Lung (tissue), 11 donors: ENCODE measurements at regions not wholly inside any gene's neighbourhood (a gene's known extent, or its start where the extent isn't known, plus 50 kb on each side); places are given as distances from the start of the nearest gene placed in this dataset.

Experiments
- ATAC-seq: fragments of 200-7000 bp; cut with Tn5 transposase; one replicate; pipeline ENCODE4 v1.9.1; 2020; ENCODE audit warnings: moderate number of reproducible peaks; ENCODE audit not compliant: insufficient read depth, low FRiP score
- DNase-seq, 3 donors: peaks; one replicate each; pipeline ENCODE4 v3.0.0-alpha.2; 2013 to 2017
- H3K27ac ChIP-seq, 2 donors: one replicate each; pipeline ENCODE4 v1.5.1; 2013; ENCODE audit warnings: mild to moderate bottlenecking in 2 of 2, moderate library complexity in 2 of 2, control low read depth in 1 of 2, inconsistent platforms in 1 of 2, low read depth in 1 of 2, low read length in 1 of 2
- H3K27me3 ChIP-seq, 3 donors: one replicate each; pipeline ENCODE4 v1.5.1; 2013; ENCODE audit warnings: low read length in 2 of 3; ENCODE audit not compliant: control insufficient read depth in 3 of 3, insufficient read depth in 3 of 3
- H3K36me3 ChIP-seq, 4 donors: one replicate each; pipeline ENCODE4 v1.5.1; 2013; ENCODE audit warnings: low read length in 4 of 4, mild to moderate bottlenecking in 1 of 4, moderate library complexity in 1 of 4; ENCODE audit not compliant: control insufficient read depth in 4 of 4, insufficient read depth in 4 of 4
- H3K4me1 ChIP-seq, 5 donors: one replicate each; pipeline ENCODE4 v1.5.1; 2013; ENCODE audit warnings: low read length in 5 of 5, mild to moderate bottlenecking in 2 of 5, moderate library complexity in 1 of 5; ENCODE audit not compliant: control insufficient read depth in 5 of 5, insufficient read depth in 5 of 5
- H3K4me3 ChIP-seq: one replicate; pipeline ENCODE4 v1.5.1; 2013; ENCODE audit warnings: mild to moderate bottlenecking, control low read depth, moderate library complexity
- H3K9ac ChIP-seq, 2 donors: one replicate each; pipeline ENCODE4 v1.5.1; 2013; ENCODE audit warnings: low read length in 2 of 2, control low read depth in 1 of 2; ENCODE audit not compliant: insufficient read depth in 1 of 2
- H3K9me3 ChIP-seq, 4 donors: one replicate each; pipeline ENCODE4 v1.5.1; 2013; ENCODE audit warnings: low read length in 3 of 4, mild to moderate bottlenecking in 1 of 4, moderate library complexity in 1 of 4; ENCODE audit not compliant: control insufficient read depth in 4 of 4, insufficient read depth in 3 of 4
- WGBS, 2 donors: extraction: QIAGEN DNeasy Blood & Tissue Kit; methylation state at CpG; one replicate each; pipeline ENCODE4 v1.1.7; 2013; 5-methylcytosine and 5-hydroxymethylcytosine counted together
- TF ChIP-seq, protein P1 (sequence below): IDR thresholded peaks from 2 replicates; pipeline ENCODE4 v1.5.1; 2012; ENCODE audit warnings: mild to moderate bottlenecking; ENCODE audit errors: control extremely low read depth, extremely low read depth
- donor health status: control.
- donor health status: control.
- donor health status: Bipolar disorder and iron deficiency.
- donor health status: healthy.
- donor health status: DM: yes; HTN: yes; CAD: no.

DNA sequence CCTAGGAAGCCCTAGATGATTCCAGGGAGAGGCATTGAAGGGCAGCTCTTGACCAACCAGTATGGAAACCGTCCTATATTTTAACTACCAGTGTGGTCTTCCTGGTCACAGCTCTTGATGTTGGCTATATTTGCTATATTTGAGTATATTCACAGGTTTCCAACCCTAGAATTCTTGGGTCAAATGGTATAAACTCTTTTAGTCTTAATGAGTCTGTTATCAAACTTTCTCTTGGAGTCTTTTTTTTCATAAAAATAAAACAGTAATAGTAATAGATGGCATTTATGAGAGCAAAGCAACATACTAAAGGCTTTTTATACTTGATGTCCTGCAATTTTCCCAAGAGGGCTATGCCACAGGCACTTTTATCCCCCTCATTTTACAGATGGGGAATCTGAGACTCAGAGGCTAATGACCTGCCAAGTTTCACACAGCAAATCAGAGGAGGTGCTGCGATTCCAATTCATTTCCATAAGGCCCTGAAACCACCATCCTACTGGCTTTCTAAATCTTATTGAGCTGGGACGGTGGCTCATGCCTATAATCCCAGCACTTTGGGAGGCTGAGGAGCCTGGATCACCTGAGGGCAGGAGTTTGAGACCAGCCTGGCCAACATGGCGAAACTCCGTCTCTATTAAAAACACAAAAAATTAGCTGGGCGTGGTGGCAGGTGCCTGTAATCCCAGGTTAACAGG is 217.2 kb upstream of the ZNF217 start:
- H3K36me3 ChIP-seq: no peaks in the 10 kb centered on the region
- H3K4me1 ChIP-seq: peaks cover 0 to 9% (median 0%) of the 10 kb centered on the region in 5 donors
- ATAC-seq (no peak), DNase-seq (no peak)
- no peak overlapping the region for H3K9ac ChIP-seq
- H3K27me3 ChIP-seq: no peaks in the 10 kb centered on the region
- H3K27ac ChIP-seq: no peak overlapping the region
- WGBS, 2 donors: 85 to 95% methylated on average over 6 of the region's 6 CpGs
- H3K9me3 ChIP-seq: peaks cover 0 to 1% (median 0%) of the 10 kb centered on the region in 4 donors
- H3K4me3 ChIP-seq: no peak overlapping the region
- TF ChIP-seq, protein P1, sequence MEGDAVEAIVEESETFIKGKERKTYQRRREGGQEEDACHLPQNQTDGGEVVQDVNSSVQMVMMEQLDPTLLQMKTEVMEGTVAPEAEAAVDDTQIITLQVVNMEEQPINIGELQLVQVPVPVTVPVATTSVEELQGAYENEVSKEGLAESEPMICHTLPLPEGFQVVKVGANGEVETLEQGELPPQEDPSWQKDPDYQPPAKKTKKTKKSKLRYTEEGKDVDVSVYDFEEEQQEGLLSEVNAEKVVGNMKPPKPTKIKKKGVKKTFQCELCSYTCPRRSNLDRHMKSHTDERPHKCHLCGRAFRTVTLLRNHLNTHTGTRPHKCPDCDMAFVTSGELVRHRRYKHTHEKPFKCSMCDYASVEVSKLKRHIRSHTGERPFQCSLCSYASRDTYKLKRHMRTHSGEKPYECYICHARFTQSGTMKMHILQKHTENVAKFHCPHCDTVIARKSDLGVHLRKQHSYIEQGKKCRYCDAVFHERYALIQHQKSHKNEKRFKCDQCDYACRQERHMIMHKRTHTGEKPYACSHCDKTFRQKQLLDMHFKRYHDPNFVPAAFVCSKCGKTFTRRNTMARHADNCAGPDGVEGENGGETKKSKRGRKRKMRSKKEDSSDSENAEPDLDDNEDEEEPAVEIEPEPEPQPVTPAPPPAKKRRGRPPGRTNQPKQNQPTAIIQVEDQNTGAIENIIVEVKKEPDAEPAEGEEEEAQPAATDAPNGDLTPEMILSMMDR: no peak

DNA sequence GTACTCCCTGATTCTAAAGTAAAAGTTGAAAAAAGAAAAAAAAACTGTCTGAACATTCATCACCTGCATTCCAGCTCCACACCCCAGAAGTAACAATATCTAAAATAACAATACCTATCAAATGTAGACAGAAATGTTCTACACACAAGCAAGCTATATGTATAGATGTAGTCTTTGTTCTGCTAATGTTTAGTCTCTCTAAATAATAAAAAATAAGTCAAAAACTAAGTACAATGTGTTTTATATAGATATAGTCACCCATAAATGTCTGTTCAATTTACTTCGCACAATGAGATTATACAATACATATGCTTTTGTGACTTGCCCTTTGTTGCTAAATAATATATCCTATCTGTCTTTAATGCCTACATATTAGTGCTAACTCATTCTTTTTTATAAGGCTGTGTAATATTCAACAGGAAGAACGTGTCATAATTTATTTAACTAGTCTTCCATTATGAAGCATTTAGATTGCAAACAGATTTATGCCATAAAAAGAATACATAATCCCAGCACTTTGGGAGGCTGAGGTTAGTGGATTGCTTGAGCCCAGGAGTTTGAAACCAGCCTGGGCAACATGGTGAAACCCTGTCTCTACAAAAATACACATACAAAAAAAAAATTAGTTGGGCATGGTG is 216.2 kb upstream of the ZNF217 start:
- TF ChIP-seq, protein P1: no peak
- ATAC-seq: no peak
- no peaks in the 10 kb centered on the region for H3K36me3 ChIP-seq
- WGBS, 2 donors: 86 to 92% methylated on average over 2 of the region's 2 CpGs
- H3K27ac ChIP-seq: no peak overlapping the region
- no peaks in the 10 kb centered on the region for H3K27me3 ChIP-seq
- no peak overlapping the region for H3K4me3 ChIP-seq
- DNase-seq: no peak
- no peak overlapping the region for H3K9ac ChIP-seq
- H3K4me1 ChIP-seq: peaks cover 0 to 6% (median 0%) of the 10 kb centered on the region in 5 donors
- H3K9me3 ChIP-seq: peaks cover 0 to 1% (median 0%) of the 10 kb centered on the region in 4 donors

DNA sequence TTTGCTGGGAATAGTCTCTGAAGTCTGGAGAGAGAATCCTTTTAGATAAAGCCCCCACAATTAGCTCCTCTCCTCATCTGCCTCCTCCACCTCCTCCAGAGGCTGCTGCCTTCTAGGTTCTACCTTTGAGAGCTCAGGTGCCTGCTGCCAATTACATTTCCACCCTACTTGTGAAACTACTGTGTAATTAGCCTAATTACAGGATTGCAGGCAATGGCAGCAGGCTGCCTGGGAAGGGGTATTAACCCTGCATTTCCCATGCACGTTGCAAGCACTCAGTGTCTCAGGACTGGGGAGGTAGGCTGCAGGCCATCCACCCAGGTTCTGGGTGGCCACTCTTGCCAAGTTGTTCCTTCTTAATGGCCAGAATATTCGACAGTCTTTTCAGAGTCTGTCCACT is 215.6 kb upstream of the ZNF217 start:
- no peak for ATAC-seq
- no peak for DNase-seq
- no peak overlapping the region for H3K4me3 ChIP-seq
- no peak overlapping the region for H3K9ac ChIP-seq
- H3K36me3 ChIP-seq: no peaks in the 10 kb centered on the region
- H3K9me3 ChIP-seq: peaks cover 0 to 1% (median 0%) of the 10 kb centered on the region in 4 donors
- no peak overlapping the region for H3K27ac ChIP-seq
- TF ChIP-seq, protein P1: no peak
- WGBS, 2 donors: 84 to 93% methylated on average over 2 of the region's 2 CpGs
- H3K27me3 ChIP-seq: no peaks in the 10 kb centered on the region
- H3K4me1 ChIP-seq: peaks cover 0 to 6% (median 0%) of the 10 kb centered on the region in 5 donors
